Upper lobe of left lung (tissue), 6 donors: ENCODE measurements at regions not wholly inside any gene's neighbourhood (a gene's known extent, or its start where the extent isn't known, plus 50 kb on each side); places are given as distances from the start of the nearest gene placed in this dataset.
A peak's percentile ranks its signal among the peaks of the same experiment; 100 is the strongest.

Source experiments
- ATAC-seq, 2 donors: fragments of 200-7000 bp; cut with Tn5 transposase; one replicate each; pipeline ENCODE4 v1.9.1; 2022; ENCODE audit warnings: mild to moderate bottlenecking in 2 of 2, moderate library complexity in 2 of 2; ENCODE audit not compliant: low FRiP score in 2 of 2
- DNase-seq, 2 donors: peaks; one replicate each; pipeline ENCODE4 v3.0.0-alpha.2; 2019 to 2020
- H3K27ac ChIP-seq, 4 donors: fragments of 200-600 bp; sonication (generic); one replicate each; pipeline ENCODE4 v1.5.1; 2016 to 2019
- H3K27me3 ChIP-seq, 4 donors: fragments of 200-600 bp; sonication (generic); one replicate each; pipeline ENCODE4 v1.5.1; 2017 to 2019
- H3K36me3 ChIP-seq, 4 donors: fragments of 200-600 bp; sonication (generic); one replicate each; pipeline ENCODE4 v1.5.1; 2016 to 2019
- H3K4me1 ChIP-seq, 4 donors: fragments of 200-600 bp; sonication (generic); one replicate each; pipeline ENCODE4 v1.5.1; 2018 to 2019
- H3K4me3 ChIP-seq, 4 donors: fragments of 200-600 bp; sonication (generic); one replicate each; pipeline ENCODE4 v1.5.1; 2017 to 2019; ENCODE audit warnings: mild to moderate bottlenecking in 2 of 4, moderate library complexity in 1 of 4
- H3K9me3 ChIP-seq, 4 donors: fragments of 200-600 bp; sonication (generic); one replicate each; pipeline ENCODE4 v1.5.1; 2018 to 2019
- EP300 ChIP-seq, 4 donors: sonication (generic); formaldehyde crosslinking; IDR thresholded peaks; one replicate each; pipeline ENCODE4 v1.5.1; 2017; ENCODE audit warnings: antibody characterized with exemption in 4 of 4, control low read depth in 2 of 4
- POLR2A ChIP-seq, 4 donors: fragments of 450-650 bp; IDR thresholded peaks; one replicate each; pipeline ENCODE4 v1.5.1; 2016 to 2017; ENCODE audit warnings: antibody characterized with exemption in 4 of 4, mild to moderate bottlenecking in 2 of 4
- POLR2AphosphoS5 ChIP-seq, 2 donors: sonication (generic); formaldehyde crosslinking; IDR thresholded peaks; one replicate each; pipeline ENCODE4 v1.5.1; 2017; ENCODE audit warnings: antibody characterized with exemption in 2 of 2
- WGBS, 2 donors: methylation state at CpG; one replicate each; pipeline ENCODE4 v1.1.5; 2017 to 2018; 5-methylcytosine and 5-hydroxymethylcytosine counted together
- TF ChIP-seq, protein P1 (sequence below), 6 experiments: fragments of 450-650 bp in 4 of 6; fragments of 200-600 bp in 2 of 6; sonication (generic) in 2 of 6; IDR thresholded peaks; one replicate each; pipeline ENCODE4 v1.5.1; 2016 to 2019; ENCODE audit warnings: antibody characterized with exemption in 6 of 6
- donor health status: DM: no; HTN: no; CAD: no; lungs with moderate emphysema.
- donor health status: DM: no; HTN: yes; CAD: no; lungs with severe emphysema.

DNA sequence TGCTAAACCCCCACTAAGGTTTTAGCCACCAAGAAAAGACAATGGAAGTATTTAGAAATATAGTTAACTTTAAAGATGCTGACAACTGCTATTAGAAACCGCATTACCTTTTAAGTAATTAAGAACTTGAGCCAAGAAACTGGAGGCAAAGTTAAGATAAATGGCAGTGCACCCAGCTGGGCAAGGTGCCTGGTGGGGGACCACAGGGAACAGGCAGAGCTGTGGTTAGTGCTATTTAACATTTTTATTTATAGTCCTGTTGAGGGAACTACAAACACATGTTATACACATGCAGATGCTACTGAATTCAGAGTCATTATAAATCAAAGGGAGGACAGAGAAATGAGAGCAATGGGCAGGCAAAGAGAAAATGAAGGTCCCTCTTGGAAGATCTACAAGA lies 447.9 kb downstream of the TFAP2B start:
- Histone ChIP-seq H3K9me3 (no peaks in the 10 kb centered on the region), H3K4me3 (no peak overlapping the region), H3K27ac (no peak overlapping the region), H3K27me3 (no peaks in the 10 kb centered on the region), H3K36me3 (no peaks in the 10 kb centered on the region), H3K4me1 (no peaks in the 10 kb centered on the region)
- TF ChIP-seq POLR2A (IDR thresholded peaks at IDR 0.05) (no peak), EP300 (IDR thresholded peaks at IDR 0.05) (no peak), POLR2AphosphoS5 (IDR thresholded peaks at IDR 0.05) (no peak)
- TF ChIP-seq, protein P1, sequence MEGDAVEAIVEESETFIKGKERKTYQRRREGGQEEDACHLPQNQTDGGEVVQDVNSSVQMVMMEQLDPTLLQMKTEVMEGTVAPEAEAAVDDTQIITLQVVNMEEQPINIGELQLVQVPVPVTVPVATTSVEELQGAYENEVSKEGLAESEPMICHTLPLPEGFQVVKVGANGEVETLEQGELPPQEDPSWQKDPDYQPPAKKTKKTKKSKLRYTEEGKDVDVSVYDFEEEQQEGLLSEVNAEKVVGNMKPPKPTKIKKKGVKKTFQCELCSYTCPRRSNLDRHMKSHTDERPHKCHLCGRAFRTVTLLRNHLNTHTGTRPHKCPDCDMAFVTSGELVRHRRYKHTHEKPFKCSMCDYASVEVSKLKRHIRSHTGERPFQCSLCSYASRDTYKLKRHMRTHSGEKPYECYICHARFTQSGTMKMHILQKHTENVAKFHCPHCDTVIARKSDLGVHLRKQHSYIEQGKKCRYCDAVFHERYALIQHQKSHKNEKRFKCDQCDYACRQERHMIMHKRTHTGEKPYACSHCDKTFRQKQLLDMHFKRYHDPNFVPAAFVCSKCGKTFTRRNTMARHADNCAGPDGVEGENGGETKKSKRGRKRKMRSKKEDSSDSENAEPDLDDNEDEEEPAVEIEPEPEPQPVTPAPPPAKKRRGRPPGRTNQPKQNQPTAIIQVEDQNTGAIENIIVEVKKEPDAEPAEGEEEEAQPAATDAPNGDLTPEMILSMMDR (IDR thresholded peaks at IDR 0.05), result no peak
- DNase-seq (no peak), ATAC-seq (no peak)
- WGBS, 2 donors, result 58 to 75% methylated on average over 1 of the region's 1 CpG

DNA sequence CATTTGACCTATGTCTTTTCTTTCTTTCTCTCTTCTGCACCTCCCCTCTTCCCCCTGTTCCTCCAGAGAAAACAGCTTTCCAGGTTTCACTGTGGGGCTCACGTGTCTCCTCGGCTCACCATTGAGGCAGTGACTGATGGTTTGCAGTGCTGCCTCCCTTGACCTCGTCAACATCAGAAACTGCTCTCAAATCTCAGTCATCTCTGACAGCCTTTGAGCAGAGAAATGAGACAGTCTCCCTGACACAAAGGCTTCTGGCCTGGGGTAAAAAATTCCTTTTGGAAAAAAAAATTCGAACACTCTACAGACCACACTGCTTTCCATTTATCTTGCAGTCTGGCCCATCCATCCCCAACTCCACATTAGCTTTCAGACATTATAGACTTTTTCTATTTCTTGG lies 450.0 kb downstream of the TFAP2B start:
- Histone ChIP-seq H3K4me3 (no peak overlapping the region), H3K36me3 (no peaks in the 10 kb centered on the region), H3K27me3 (no peaks in the 10 kb centered on the region), H3K27ac (no peak overlapping the region), H3K4me1 (no peaks in the 10 kb centered on the region), H3K9me3 (no peaks in the 10 kb centered on the region)
- WGBS, 2 donors, result 68 to 69% methylated on average over 4 of the region's 4 CpGs
- TF ChIP-seq POLR2A (IDR thresholded peaks at IDR 0.05), result no peak
- TF ChIP-seq POLR2AphosphoS5 (IDR thresholded peaks at IDR 0.05), result no peak
- TF ChIP-seq, protein P1 (IDR thresholded peaks at IDR 0.05), result no peak
- TF ChIP-seq EP300 (IDR thresholded peaks at IDR 0.05), result no peak
- DNase-seq (no peak), ATAC-seq (no peak)

DNA sequence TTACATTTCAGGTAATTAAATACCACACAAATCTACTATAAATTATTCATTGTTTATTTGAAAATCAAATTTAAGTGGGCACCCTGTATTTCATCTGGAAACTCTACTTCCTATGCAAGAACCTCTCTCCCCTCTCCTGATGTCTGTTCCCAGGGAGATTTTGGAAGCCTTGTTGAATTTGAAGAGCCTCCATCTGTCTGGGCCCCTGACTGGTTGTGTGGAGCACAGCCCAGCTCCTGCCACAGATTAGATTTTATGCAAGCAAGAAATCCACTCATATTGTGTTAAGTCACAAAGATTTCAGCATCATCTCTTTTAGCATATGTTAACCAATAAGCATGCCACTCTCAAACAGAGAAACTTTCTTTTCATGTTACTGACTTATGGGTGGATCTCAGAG lies 451.2 kb downstream of the TFAP2B start:
- Histone ChIP-seq H3K27me3 (no peaks in the 10 kb centered on the region), H3K27ac (no peak overlapping the region), H3K4me1 (no peaks in the 10 kb centered on the region), H3K36me3 (no peaks in the 10 kb centered on the region), H3K9me3 (no peaks in the 10 kb centered on the region), H3K4me3 (no peak overlapping the region)
- ATAC-seq, result no peak
- TF ChIP-seq, protein P1 (IDR thresholded peaks at IDR 0.05), result no peak
- TF ChIP-seq POLR2AphosphoS5 (IDR thresholded peaks at IDR 0.05), result no peak
- DNase-seq, result no peak

DNA sequence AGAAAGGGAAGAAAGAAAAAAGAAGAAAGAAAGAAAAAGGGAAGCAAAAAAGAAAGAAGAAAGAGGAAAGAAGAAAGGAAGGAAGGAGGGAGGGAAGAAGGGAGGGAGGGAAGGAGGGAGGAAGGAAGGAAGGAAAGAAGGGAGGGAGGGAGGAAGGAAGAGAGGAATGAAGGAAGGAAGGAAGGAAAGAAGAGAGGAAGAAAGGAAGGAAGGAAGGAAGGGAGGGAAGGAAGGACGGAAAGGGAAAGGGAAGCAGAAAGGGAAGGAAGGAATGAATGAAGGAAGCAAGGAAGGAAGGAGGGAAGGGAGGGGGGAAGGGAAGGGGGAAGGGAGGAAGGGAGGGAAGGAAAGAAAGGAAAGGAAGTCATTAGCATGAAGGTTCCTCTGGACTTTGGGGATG lies 452.9 kb downstream of the TFAP2B start:
- Histone ChIP-seq H3K4me1 (no peaks in the 10 kb centered on the region), H3K4me3 (no peak overlapping the region), H3K27me3 (no peaks in the 10 kb centered on the region), H3K27ac (no peak overlapping the region), H3K9me3 (no peaks in the 10 kb centered on the region), H3K36me3 (no peaks in the 10 kb centered on the region)
- DNase-seq (no peak), ATAC-seq (no peak)
- no peak for TF ChIP-seq EP300 (IDR thresholded peaks at IDR 0.05)
- TF ChIP-seq, protein P1 (IDR thresholded peaks at IDR 0.05), result no peak
- 56 to 83% methylated on average over 1 of the region's 1 CpG for WGBS, 2 donors

DNA sequence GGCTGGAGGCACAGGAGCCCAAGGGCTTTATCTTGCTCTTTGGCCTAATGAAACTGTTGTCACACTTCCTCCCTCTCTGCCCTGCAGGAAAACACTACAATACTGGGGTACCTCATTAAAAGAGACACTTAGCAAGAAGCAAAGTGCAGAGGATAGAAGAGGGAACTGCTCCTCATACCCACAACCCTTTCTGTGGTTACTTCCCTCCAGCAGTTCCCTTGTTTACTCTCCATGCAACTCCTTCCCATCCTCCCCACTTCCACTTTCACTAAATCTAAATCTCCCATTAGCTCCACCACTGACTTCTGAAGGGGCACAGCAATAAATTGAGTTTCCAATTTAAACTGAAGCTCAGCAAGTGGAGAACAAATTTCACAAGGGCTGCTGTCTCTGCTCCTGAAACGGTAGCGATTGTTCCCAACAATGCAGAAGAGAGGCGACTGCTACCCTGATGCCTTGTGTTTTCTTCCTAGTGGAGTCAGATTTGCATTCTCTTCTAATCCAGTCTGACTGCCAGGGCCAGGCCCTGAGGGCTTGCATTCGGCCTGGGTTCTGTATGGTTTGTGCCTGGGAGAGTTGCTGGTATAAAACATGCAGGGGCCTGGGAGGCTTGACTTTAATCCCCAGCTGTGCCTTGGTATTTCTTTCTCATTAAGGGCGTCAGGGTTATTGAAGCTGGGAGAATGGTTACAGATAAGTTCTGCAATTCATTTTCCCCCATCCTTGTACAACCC lies 454.7 kb downstream of the TFAP2B start:
- no peak overlapping the region for H3K27ac ChIP-seq
- no peaks in the 10 kb centered on the region for H3K36me3 ChIP-seq
- ATAC-seq, result peak in 1 of 2 donors; percentile 84
- H3K9me3 ChIP-seq, result no peaks in the 10 kb centered on the region
- H3K4me3 ChIP-seq, result no peak overlapping the region
- peak in 1 of 2 donors; percentile 22 for DNase-seq
- 57 to 64% methylated on average over 5 of the region's 5 CpGs for WGBS, 2 donors
- TF ChIP-seq POLR2AphosphoS5 (IDR thresholded peaks at IDR 0.05) (no peak), POLR2A (IDR thresholded peaks at IDR 0.05) (no peak), EP300 (IDR thresholded peaks at IDR 0.05) (no peak)
- TF ChIP-seq, protein P1 (IDR thresholded peaks at IDR 0.05), result no peak
- H3K27me3 ChIP-seq, result no peaks in the 10 kb centered on the region
- no peaks in the 10 kb centered on the region for H3K4me1 ChIP-seq
